Medulla oblongata (tissue), 1 donor: ENCODE measurements at regions not wholly inside any gene's neighbourhood (a gene's known extent, or its start where the extent isn't known, plus 50 kb on each side); places are given as distances from the start of the nearest gene placed in this dataset.

Experiments
- DNase-seq: peaks from one replicate; pipeline ENCODE4 v3.0.0-alpha.2; 2015; ENCODE audit errors: extremely low spot score

DNA sequence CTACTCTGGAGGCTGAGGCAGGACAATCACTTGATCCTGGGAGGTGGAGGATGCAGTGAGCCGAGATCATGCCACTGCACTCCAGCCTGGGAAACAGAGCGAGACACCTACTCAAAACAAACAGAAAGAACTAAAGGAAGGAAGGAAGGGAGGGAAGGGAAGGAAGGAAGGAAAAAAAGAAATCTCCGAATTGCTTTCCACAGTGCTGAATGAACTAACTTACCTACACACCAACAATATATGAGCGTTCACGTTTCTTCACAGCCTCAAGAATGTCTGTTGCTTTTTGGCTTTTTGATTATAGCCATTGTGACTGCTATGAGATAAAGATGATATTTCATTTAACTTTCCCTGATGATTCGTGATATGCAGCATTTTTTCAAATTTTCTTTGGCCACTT is 1343.7 kb downstream of the LRFN5 start:
- DNase-seq, result no peak

DNA sequence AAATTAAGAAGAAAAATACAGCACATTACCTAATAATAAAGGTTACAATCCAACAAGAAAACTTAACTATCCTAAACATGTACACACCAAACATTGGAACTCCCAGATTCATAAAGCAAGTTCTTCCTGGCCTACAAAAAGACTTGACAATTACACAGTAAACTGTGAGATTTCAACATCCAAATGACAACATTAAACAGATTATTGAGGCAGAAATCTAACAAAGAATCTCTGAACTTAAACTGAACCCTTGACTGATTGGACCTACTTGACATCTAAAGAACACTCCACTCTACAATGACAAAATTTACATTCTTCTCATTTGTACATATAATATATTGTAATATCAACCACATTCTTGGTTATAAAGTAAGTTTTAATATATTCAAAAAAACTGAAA is 1341.3 kb downstream of the LRFN5 start:
- DNase-seq, result no peak

- no peak for DNase-seq
Measured at GRCh38 chr14:42944284-42944683, 1337.6 kb downstream of the LRFN5 start.

DNA sequence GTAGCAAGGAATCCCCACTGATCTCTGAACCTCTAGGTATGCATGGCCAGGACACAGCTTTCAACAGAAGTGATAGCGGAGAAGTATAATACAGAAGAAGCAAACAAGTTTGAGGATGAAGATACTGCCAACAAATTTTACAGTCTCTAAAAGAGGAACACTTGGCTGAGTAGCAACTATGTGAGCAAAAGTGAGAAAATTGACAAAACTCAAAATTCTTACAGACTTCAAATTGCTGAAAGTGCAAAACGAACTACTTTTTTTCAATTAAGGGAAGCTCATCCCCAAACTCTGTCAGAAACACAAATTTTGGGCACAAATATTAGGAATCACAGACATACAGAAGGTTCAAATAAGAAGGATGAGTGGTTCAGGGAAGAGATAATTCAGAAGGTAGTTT is 1324.6 kb downstream of the LRFN5 start:
- DNase-seq, result no peak

- no peak for DNase-seq
Measured at GRCh38 chr14:42929806-42930480, 1323.3 kb downstream of the LRFN5 start.

- no peak for DNase-seq
Measured at GRCh38 chr14:42927313-42927712, 1320.6 kb downstream of the LRFN5 start.

GRCh38 chr14:42921901-42922300 is 1315.2 kb downstream of the LRFN5 start:
- DNase-seq, result no peak

DNA sequence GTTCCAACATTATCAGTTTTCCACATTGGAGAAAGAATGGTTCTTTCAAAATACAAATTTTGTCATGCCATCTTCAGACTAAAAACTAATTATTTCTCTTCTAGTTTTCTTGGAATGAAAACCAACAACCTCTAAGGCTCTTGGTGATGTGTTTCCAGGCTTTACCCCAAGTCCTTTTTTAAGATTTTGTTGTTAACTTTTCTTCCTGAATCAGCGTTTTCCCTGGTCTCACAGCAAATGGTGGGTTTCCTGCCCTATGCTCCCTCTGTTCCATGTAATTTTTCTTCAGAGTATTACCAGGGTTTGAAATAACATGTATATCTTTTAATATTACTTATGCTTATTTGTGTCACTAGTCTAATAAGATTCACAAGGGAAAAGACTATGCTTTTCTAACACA is 1311.9 kb downstream of the LRFN5 start:
- no peak for DNase-seq

GRCh38 chr14:42911642-42912041 is 1305.0 kb downstream of the LRFN5 start:
- no peak for DNase-seq

- DNase-seq, result no peak
Measured at GRCh38 chr14:42909659-42910058, 1303.0 kb downstream of the LRFN5 start.

- DNase-seq, result no peak
Measured at GRCh38 chr14:42893183-42893582, 1286.5 kb downstream of the LRFN5 start.

- DNase-seq, result no peak
Measured at GRCh38 chr14:42884100-42884499, 1277.4 kb downstream of the LRFN5 start.

DNA sequence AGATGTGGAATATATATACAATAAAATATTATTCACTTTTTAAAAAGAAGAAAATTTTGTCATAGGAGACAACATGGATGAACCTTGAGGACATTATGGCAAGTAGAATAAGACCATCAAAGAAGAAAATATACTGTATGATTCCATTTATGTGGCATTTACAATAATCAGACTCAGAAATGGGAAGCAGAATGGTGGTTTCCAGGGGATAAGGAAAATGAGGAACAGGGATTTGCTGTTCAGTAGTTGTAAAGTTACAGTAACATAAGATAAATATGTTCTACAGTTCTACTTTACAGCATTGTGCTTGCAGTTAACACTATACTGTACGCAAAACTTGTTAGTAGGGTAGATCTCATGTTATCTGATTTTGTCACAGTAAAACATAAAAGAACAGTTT is 1271.0 kb downstream of the LRFN5 start:
- no peak for DNase-seq

GRCh38 chr14:42872786-42873185 is 1266.1 kb downstream of the LRFN5 start:
- no peak for DNase-seq

DNA sequence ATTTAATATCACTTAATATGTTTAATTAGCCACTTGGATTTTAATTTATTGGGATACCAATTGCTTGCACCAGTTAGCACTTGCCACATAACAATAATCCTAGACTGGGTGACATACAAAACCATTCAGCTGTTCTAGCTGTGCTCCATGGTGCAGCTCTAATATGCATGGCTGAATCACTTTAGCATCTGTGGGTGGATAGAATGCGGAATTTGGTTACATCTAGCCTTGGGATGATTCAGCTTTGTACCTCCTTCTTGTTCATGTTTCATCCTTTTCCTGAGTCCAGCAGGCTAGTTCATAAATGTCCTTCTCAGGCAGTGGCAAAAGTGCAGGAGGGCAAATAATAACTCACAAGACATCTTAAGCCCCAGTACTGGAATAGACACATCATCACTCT is 1263.0 kb downstream of the LRFN5 start:
- no peak for DNase-seq

DNA sequence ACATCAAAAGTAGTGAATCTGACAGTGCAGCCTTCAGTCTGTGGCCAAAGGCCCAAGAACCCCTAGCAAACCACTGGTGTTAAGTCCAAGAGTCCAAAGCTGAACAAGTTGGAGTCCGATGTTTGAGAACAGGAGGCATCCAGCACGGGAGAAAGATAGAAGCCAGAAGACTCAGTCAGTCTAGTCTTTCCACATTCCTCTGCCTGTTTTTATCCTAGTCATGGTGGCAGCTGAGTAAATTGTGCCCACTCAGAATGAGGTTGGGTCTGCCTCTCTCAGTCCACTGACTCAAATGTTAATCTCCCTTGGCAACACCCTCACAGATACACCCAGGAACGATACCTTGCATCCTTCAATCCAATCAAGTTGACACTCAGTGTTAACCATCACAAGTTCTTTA is 1255.4 kb downstream of the LRFN5 start:
- DNase-seq, result no peak

DNA sequence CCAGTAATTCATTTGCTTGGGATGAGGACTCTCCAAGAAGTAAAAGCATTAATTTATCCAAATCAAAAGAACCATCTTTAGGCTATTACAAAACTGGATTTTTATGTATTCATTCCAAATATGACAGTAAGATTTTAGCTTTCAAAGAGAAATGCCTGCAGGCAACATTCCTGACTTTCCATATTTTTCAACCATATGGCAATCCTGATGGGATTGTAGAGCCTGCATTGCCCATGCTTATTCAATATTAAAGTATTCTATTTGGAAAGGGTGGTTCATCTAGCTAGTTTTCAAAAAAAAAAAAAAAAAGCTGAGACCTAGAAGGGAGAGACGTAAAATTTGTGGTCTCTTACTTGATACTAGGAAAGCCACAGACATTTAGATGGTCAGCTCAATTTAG is 1253.7 kb downstream of the LRFN5 start:
- no peak for DNase-seq

DNA sequence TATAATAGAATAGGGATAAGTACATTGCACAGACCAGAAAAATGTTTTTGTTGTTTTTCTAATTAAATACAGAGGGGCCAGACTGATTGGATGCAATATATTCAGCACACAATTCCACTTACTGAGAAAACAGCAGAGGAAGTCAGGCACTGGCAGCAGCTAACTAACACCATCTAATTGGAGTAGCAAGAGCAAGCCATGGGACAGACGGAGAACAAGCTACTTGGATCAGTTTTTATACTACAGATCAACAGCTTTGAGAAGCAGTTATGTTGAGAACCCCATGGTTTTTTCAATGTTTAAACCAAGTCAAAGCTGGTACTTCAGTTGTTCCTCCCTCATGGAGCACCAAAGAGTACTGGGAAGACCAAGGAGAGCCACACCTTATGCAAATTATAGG is 1249.4 kb downstream of the LRFN5 start:
- no peak for DNase-seq

DNA sequence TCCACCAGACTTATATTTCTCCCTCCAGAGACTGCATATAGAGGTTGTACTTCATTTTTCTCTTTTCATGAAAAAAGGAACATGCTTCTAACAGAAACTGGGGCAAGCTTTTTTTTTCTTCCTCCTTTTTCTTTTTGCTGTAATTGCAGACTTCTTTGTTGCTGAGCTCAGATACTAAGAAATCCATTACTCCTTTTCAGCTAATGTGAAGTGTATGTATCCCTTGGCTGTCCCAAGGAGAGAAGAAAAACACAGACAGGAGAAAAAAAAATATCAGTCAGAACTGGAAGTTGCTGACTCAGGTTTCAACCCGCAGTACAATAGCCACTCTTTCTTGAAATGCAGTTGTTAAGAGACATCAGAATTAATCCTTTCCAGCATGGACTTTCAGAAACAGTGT is 1248.4 kb downstream of the LRFN5 start:
- peak; percentile 9 for DNase-seq

GRCh38 chr14:42854061-42854460 is 1247.4 kb downstream of the LRFN5 start:
- peak; percentile 33 for DNase-seq

GRCh38 chr14:42848652-42849051 is 1242.0 kb downstream of the LRFN5 start:
- DNase-seq, result no peak

DNA sequence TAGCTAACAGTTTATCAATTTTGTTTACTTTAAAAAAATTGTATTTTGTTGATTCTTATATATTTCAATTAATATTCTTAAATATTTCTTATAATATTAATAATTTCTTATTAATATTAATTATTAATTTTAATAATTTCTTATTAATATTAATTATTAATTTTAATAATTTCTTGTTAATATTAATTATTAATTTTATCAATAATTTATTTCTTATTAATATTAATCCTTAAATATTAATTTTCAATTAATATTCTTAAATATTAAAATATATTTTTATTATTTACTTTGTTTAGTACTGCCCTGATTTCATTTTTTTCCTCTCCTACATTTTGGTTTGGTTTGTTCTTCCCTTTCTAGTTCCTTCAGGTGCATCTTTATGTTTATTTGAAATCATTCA is 1208.1 kb downstream of the LRFN5 start:
- DNase-seq, result no peak

GRCh38 chr14:42806909-42807315 is 1200.2 kb downstream of the LRFN5 start:
- DNase-seq, result no peak

GRCh38 chr14:42804141-42804540 is 1197.5 kb downstream of the LRFN5 start:
- DNase-seq, result no peak
